Upper lobe of right lung (tissue), 1 donor: ENCODE measurements at regions not wholly inside any gene's neighbourhood (a gene's known extent, or its start where the extent isn't known, plus 50 kb on each side); places are given as distances from the start of the nearest gene placed in this dataset.
"Not testable (repeated sequence)": the region's sequence is repeated elsewhere in the genome, so short reads cannot be mapped to it uniquely, and the experiment has no call there.

Experiments used
- ATAC-seq: fragments of 200-7000 bp; cut with Tn5 transposase; one replicate; pipeline ENCODE4 v1.9.1; 2020; ENCODE audit warnings: mild to moderate bottlenecking, moderate library complexity
- DNase-seq: peaks from one replicate; pipeline ENCODE4 v3.0.0-alpha.2; 2020
- H3K27ac ChIP-seq: fragments of 200-600 bp; one replicate; pipeline ENCODE4 v1.8.0; 2022
- H3K27me3 ChIP-seq: fragments of 200-600 bp; one replicate; pipeline ENCODE4 v1.8.0; 2022; ENCODE audit warnings: mild to moderate bottlenecking
- H3K36me3 ChIP-seq: fragments of 200-600 bp; one replicate; pipeline ENCODE4 v1.8.0; 2022
- H3K4me1 ChIP-seq: fragments of 200-600 bp; one replicate; pipeline ENCODE4 v1.8.0; 2022
- H3K4me3 ChIP-seq: fragments of 200-600 bp; one replicate; pipeline ENCODE4 v1.8.0; 2022; ENCODE audit warnings: mild to moderate bottlenecking
- H3K9me3 ChIP-seq: fragments of 200-600 bp; one replicate; pipeline ENCODE4 v1.8.0; 2022
- CTCF ChIP-seq: fragments of 200-600 bp; IDR thresholded peaks from one replicate; pipeline ENCODE4 v1.8.0; 2022; ENCODE audit warnings: antibody characterized with exemption
- intact Hi-C: fragments of 100-400 bp; cut with DNase I; formaldehyde crosslinking; loops from one replicate; pipeline ENCODE4 v1.11.0; 2022
- donor health status: DM: no; HTN: yes; CAD: no; lungs with severe emphysema.

GRCh38 chr2:75894170-75894569 is 183.5 kb upstream of the GCFC2 start:
- no peak for DNase-seq
- Histone ChIP-seq H3K9me3 (no peaks in the 10 kb centered on the region), H3K4me3 (no peak overlapping the region), H3K27me3 (no peaks in the 10 kb centered on the region), H3K27ac (no peak overlapping the region), H3K36me3 (no peaks in the 10 kb centered on the region), H3K4me1 (no peaks in the 10 kb centered on the region)
- intact Hi-C loops, result no loop called here
- ATAC-seq, result no peak
- no peak for TF ChIP-seq CTCF

- no peak for DNase-seq
- Histone ChIP-seq H3K4me3 (no peak overlapping the region), H3K36me3 (no peaks in the 10 kb centered on the region), H3K27ac (no peak overlapping the region), H3K4me1 (no peaks in the 10 kb centered on the region), H3K9me3 (no peaks in the 10 kb centered on the region), H3K27me3 (no peaks in the 10 kb centered on the region)
- TF ChIP-seq CTCF, result no peak
- intact Hi-C loops, result no loop called here
- ATAC-seq, result no peak
Observed at GRCh38 chr2:75892490-75892889, 181.8 kb upstream of the GCFC2 start.

GRCh38 chr2:75882530-75882929 is 171.8 kb upstream of the GCFC2 start:
- no peaks in the 10 kb centered on the region for H3K4me1 ChIP-seq
- H3K36me3 ChIP-seq, result no peaks in the 10 kb centered on the region
- ATAC-seq (no peak), DNase-seq (no peak)
- no peak for TF ChIP-seq CTCF
- intact Hi-C loops, result no loop called here
- H3K9me3 ChIP-seq, result no peaks in the 10 kb centered on the region
- no peaks in the 10 kb centered on the region for H3K27me3 ChIP-seq
- H3K27ac ChIP-seq, result no peak overlapping the region
- no peak overlapping the region for H3K4me3 ChIP-seq

GRCh38 chr2:75875606-75876005 is 164.9 kb upstream of the GCFC2 start:
- H3K27ac ChIP-seq, H3K4me1 ChIP-seq, H3K4me3 ChIP-seq, H3K36me3 ChIP-seq, ATAC-seq, DNase-seq, H3K9me3 ChIP-seq, H3K27me3 ChIP-seq, intact Hi-C loops: not testable (repeated sequence)

- ATAC-seq, DNase-seq, H3K36me3 ChIP-seq, H3K4me3 ChIP-seq, H3K4me1 ChIP-seq, H3K9me3 ChIP-seq, intact Hi-C loops, H3K27me3 ChIP-seq, H3K27ac ChIP-seq: not testable (repeated sequence)
Observed at GRCh38 chr2:75871762-75872614, 161.3 kb upstream of the GCFC2 start.

GRCh38 chr2:75870651-75871137 is 160.0 kb upstream of the GCFC2 start:
- no peak overlapping the region for H3K4me3 ChIP-seq
- no peaks in the 10 kb centered on the region for H3K9me3 ChIP-seq
- intact Hi-C loops, result no loop called here
- ATAC-seq, result no peak
- DNase-seq, result no peak
- no peaks in the 10 kb centered on the region for H3K4me1 ChIP-seq
- no peak overlapping the region for H3K27ac ChIP-seq
- H3K27me3 ChIP-seq, result no peaks in the 10 kb centered on the region
- no peaks in the 10 kb centered on the region for H3K36me3 ChIP-seq
- TF ChIP-seq CTCF, result no peak
